ENCODE measurements at regions not wholly inside any gene's neighbourhood (a gene's known extent, or its start where the extent isn't known, plus 50 kb on each side); places are given as distances from the start of the nearest gene placed in this dataset.
"Not testable (repeated sequence)": the region's sequence is repeated elsewhere in the genome, so short reads cannot be mapped to it uniquely, and the experiment has no call there.

- not testable (repeated sequence) for DNase-seq
These were observed 137.4 kb downstream of the NBPF8 start for GRCh38 chr1:120552190-120552589.

- not testable (repeated sequence) for DNase-seq
These were observed 142.9 kb downstream of the NBPF8 start for GRCh38 chr1:120557605-120558302.

- DNase-seq = peak; percentile 55
These were observed 143.6 kb downstream of the NBPF8 start for GRCh38 chr1:120558303-120559060.

GRCh38 chr1:120561767-120562166, 146.9 kb downstream of the NBPF8 start:
- not testable (repeated sequence) for DNase-seq

GRCh38 chr1:120565396-120565795, 150.6 kb downstream of the NBPF8 start:
- DNase-seq = not testable (repeated sequence)

GRCh38 chr1:120567620-120568019, 152.8 kb downstream of the NBPF8 start:
- not testable (repeated sequence) for DNase-seq

- DNase-seq = not testable (repeated sequence)
These were observed 148.5 kb upstream of the NBPF26 start for GRCh38 chr1:120575201-120575600.

GRCh38 chr1:120582135-120582534, 141.6 kb upstream of the NBPF26 start:
- DNase-seq = not testable (repeated sequence)

GRCh38 chr1:120586053-120586452, 137.7 kb upstream of the NBPF26 start:
- not testable (repeated sequence) for DNase-seq

GRCh38 chr1:120588811-120589210, 134.9 kb upstream of the NBPF26 start:
- not testable (repeated sequence) for DNase-seq

- DNase-seq = not testable (repeated sequence)
These were observed 132.0 kb upstream of the NBPF26 start for GRCh38 chr1:120591774-120592173.

GRCh38 chr1:120592943-120593342, 130.8 kb upstream of the NBPF26 start:
- DNase-seq = not testable (repeated sequence)

GRCh38 chr1:120593648-120594047, 130.1 kb upstream of the NBPF26 start:
- DNase-seq = not testable (repeated sequence)

GRCh38 chr1:120598331-120598951, 125.3 kb upstream of the NBPF26 start:
- DNase-seq = not testable (repeated sequence)

GRCh38 chr1:120599511-120599910, 124.2 kb upstream of the NBPF26 start:
- not testable (repeated sequence) for DNase-seq

GRCh38 chr1:120600442-120601041, 123.2 kb upstream of the NBPF26 start:
- DNase-seq = not testable (repeated sequence)

GRCh38 chr1:120607882-120608281, 115.9 kb upstream of the NBPF26 start:
- not testable (repeated sequence) for DNase-seq

- DNase-seq = not testable (repeated sequence)
These were observed 115.3 kb upstream of the NBPF26 start for GRCh38 chr1:120608314-120609014.

GRCh38 chr1:120609015-120609573, 114.7 kb upstream of the NBPF26 start:
- not testable (repeated sequence) for DNase-seq

GRCh38 chr1:120609834-120610233, 113.9 kb upstream of the NBPF26 start:
- not testable (repeated sequence) for DNase-seq

GRCh38 chr1:120614931-120615639, 108.7 kb upstream of the NBPF26 start:
- DNase-seq = not testable (repeated sequence)

Measured in left kidney (tissue), 1 donor.